Aorta (tissue), 5 donors: ENCODE measurements at regions not wholly inside any gene's neighbourhood (a gene's known extent, or its start where the extent isn't known, plus 50 kb on each side); places are given as distances from the start of the nearest gene placed in this dataset.

ENCODE experiments used
- ATAC-seq: fragments of 200-7000 bp; cut with Tn5 transposase; one replicate; pipeline ENCODE4 v1.9.1; 2022; ENCODE audit warnings: moderate library complexity; ENCODE audit not compliant: low FRiP score
- DNase-seq, 2 donors: peaks; one replicate each; pipeline ENCODE4 v3.0.0-alpha.2; 2020
- H3K27ac ChIP-seq, 2 donors: one replicate each; pipeline ENCODE4 v1.5.1; 2013; ENCODE audit warnings: low read length in 2 of 2, mild to moderate bottlenecking in 2 of 2, moderate library complexity in 2 of 2, control low read depth in 1 of 2, inconsistent platforms in 1 of 2, low read depth in 1 of 2
- H3K27me3 ChIP-seq, 2 donors: one replicate each; pipeline ENCODE4 v1.6.1; 2013; ENCODE audit warnings: control low read depth in 1 of 2, low read length in 1 of 2, mild to moderate bottlenecking in 1 of 2, moderate library complexity in 1 of 2; ENCODE audit not compliant: insufficient read depth in 2 of 2, control insufficient read depth in 1 of 2
- H3K36me3 ChIP-seq, 2 donors: one replicate each; pipeline ENCODE4 v1.6.1; 2013; ENCODE audit warnings: control low read depth in 1 of 2, low read length in 1 of 2, mild to moderate bottlenecking in 1 of 2; ENCODE audit not compliant: insufficient read depth in 2 of 2, control insufficient read depth in 1 of 2
- H3K4me1 ChIP-seq, 2 donors: one replicate each; pipeline ENCODE4 v1.6.1; 2013; ENCODE audit warnings: low read length in 2 of 2, control low read depth in 1 of 2, mild to moderate bottlenecking in 1 of 2, moderate library complexity in 1 of 2; ENCODE audit not compliant: insufficient read depth in 2 of 2, control insufficient read depth in 1 of 2
- H3K4me3 ChIP-seq, 2 donors: one replicate each; pipeline ENCODE4 v1.5.1; 2013; ENCODE audit warnings: low read length in 2 of 2, control low read depth in 1 of 2, mild to moderate bottlenecking in 1 of 2
- H3K9me3 ChIP-seq: one replicate; pipeline ENCODE4 v1.6.1; 2013; ENCODE audit warnings: mild to moderate bottlenecking, low read length; ENCODE audit not compliant: control insufficient read depth
- WGBS, 2 donors: extraction: QIAGEN DNeasy Blood & Tissue Kit; methylation state at CpG; one replicate each; pipeline ENCODE4 v1.1.7; 2013; 5-methylcytosine and 5-hydroxymethylcytosine counted together
- intact Hi-C, 2 donors: fragments of 100-400 bp; cut with DNase I; formaldehyde crosslinking; loops; one replicate each; pipeline versions ENCODE4 v1.14.2 to v1.15.0; 2022
- donor health status: healthy with polysubstance abuse.
- donor health status: Bipolar disorder and iron deficiency.
- donor health status: DM: no; HTN: no; CAD: no.
- donor health status: DM: no; HTN: no; CAD: no.
- donor health status: DM: yes; HTN: yes; CAD: no.

GRCh38 chr3:82364827-82365226 lies 603.4 kb upstream of the GBE1 start:
- DNase-seq = no peak
- ATAC-seq = no peak
- intact Hi-C loops = no loop called here
- 88 to 90% methylated on average over 4 of the region's 4 CpGs for WGBS, 2 donors
- Histone ChIP-seq H3K36me3 (no peaks in the 10 kb centered on the region), H3K4me3 (no peak overlapping the region), H3K9me3 (no peaks in the 10 kb centered on the region), H3K27ac (no peak overlapping the region), H3K27me3 (no peaks in the 10 kb centered on the region), H3K4me1 (no peaks in the 10 kb centered on the region)

GRCh38 chr3:82363131-82363530 lies 601.7 kb upstream of the GBE1 start:
- 25 to 65% methylated on average over 1 of the region's 1 CpG for WGBS, 2 donors
- Histone ChIP-seq H3K4me1 (no peaks in the 10 kb centered on the region), H3K9me3 (no peaks in the 10 kb centered on the region), H3K4me3 (no peak overlapping the region), H3K27ac (no peak overlapping the region), H3K36me3 (no peaks in the 10 kb centered on the region), H3K27me3 (no peaks in the 10 kb centered on the region)
- ATAC-seq (no peak), DNase-seq (no peak)
- intact Hi-C loops = no loop called here

- H3K4me3 ChIP-seq = no peak overlapping the region
- 76 to 84% methylated on average over 2 of the region's 2 CpGs for WGBS, 2 donors
- intact Hi-C loops = no loop called here
- no peak overlapping the region for H3K27ac ChIP-seq
- H3K27me3 ChIP-seq = no peaks in the 10 kb centered on the region
- ATAC-seq = no peak
- no peaks in the 10 kb centered on the region for H3K36me3 ChIP-seq
- DNase-seq = no peak
- no peaks in the 10 kb centered on the region for H3K4me1 ChIP-seq
- no peaks in the 10 kb centered on the region for H3K9me3 ChIP-seq
Observed at GRCh38 chr3:82355228-82355627, 593.8 kb upstream of the GBE1 start.

GRCh38 chr3:82354228-82354627 lies 592.8 kb upstream of the GBE1 start:
- Histone ChIP-seq H3K4me1 (no peaks in the 10 kb centered on the region), H3K27ac (no peak overlapping the region), H3K27me3 (no peaks in the 10 kb centered on the region), H3K4me3 (no peak overlapping the region), H3K36me3 (no peaks in the 10 kb centered on the region), H3K9me3 (no peaks in the 10 kb centered on the region)
- WGBS, 2 donors = 73 to 75% methylated on average over 4 of the region's 4 CpGs
- intact Hi-C loops = no loop called here
- no peak for DNase-seq
- no peak for ATAC-seq

- Histone ChIP-seq H3K27ac (no peak overlapping the region), H3K27me3 (no peaks in the 10 kb centered on the region), H3K4me1 (no peaks in the 10 kb centered on the region), H3K36me3 (no peaks in the 10 kb centered on the region), H3K9me3 (no peaks in the 10 kb centered on the region), H3K4me3 (no peak overlapping the region)
- ATAC-seq = no peak
- intact Hi-C loops = no loop called here
- 38 to 50% methylated on average over 6 of the region's 6 CpGs for WGBS, 2 donors
- no peak for DNase-seq
Observed at GRCh38 chr3:82353306-82354171, 592.1 kb upstream of the GBE1 start.

- no peaks in the 10 kb centered on the region for H3K27me3 ChIP-seq
- no peak for DNase-seq
- H3K4me3 ChIP-seq = no peak overlapping the region
- intact Hi-C loops = no loop called here
- H3K9me3 ChIP-seq = no peaks in the 10 kb centered on the region
- no peak overlapping the region for H3K27ac ChIP-seq
- H3K36me3 ChIP-seq = no peaks in the 10 kb centered on the region
- no peak for ATAC-seq
- no peaks in the 10 kb centered on the region for H3K4me1 ChIP-seq
- WGBS, 2 donors = 95 to 97% methylated on average over 1 of the region's 1 CpG
Observed at GRCh38 chr3:82347585-82347984, 586.1 kb upstream of the GBE1 start.

GRCh38 chr3:82342521-82342920 lies 581.1 kb upstream of the GBE1 start:
- H3K9me3 ChIP-seq = no peaks in the 10 kb centered on the region
- H3K4me3 ChIP-seq = no peak overlapping the region
- no peaks in the 10 kb centered on the region for H3K27me3 ChIP-seq
- H3K4me1 ChIP-seq = no peaks in the 10 kb centered on the region
- WGBS, 2 donors = 65 to 70% methylated on average over 3 of the region's 3 CpGs
- ATAC-seq (no peak), DNase-seq (no peak)
- no peak overlapping the region for H3K27ac ChIP-seq
- no peaks in the 10 kb centered on the region for H3K36me3 ChIP-seq
- intact Hi-C loops = no loop called here

- no peak overlapping the region for H3K4me3 ChIP-seq
- no peak for DNase-seq
- intact Hi-C loops = no loop called here
- H3K27ac ChIP-seq = no peak overlapping the region
- WGBS, 2 donors = 62 to 73% methylated on average over 2 of the region's 2 CpGs
- H3K4me1 ChIP-seq = no peaks in the 10 kb centered on the region
- no peaks in the 10 kb centered on the region for H3K36me3 ChIP-seq
- no peaks in the 10 kb centered on the region for H3K9me3 ChIP-seq
- H3K27me3 ChIP-seq = no peaks in the 10 kb centered on the region
- no peak for ATAC-seq
Observed at GRCh38 chr3:82329300-82329699, 567.9 kb upstream of the GBE1 start.

- intact Hi-C loops = no loop called here
- Histone ChIP-seq H3K36me3 (no peaks in the 10 kb centered on the region), H3K27me3 (no peaks in the 10 kb centered on the region), H3K4me3 (no peak overlapping the region), H3K4me1 (no peaks in the 10 kb centered on the region), H3K9me3 (no peaks in the 10 kb centered on the region), H3K27ac (no peak overlapping the region)
- 91 to 98% methylated on average over 1 of the region's 1 CpG for WGBS, 2 donors
- ATAC-seq = no peak
- DNase-seq = no peak
Observed at GRCh38 chr3:82311901-82312300, 550.5 kb upstream of the GBE1 start.
